ENCODE measurements at regions not wholly inside any gene's neighbourhood (a gene's known extent, or its start where the extent isn't known, plus 50 kb on each side); places are given as distances from the start of the nearest gene placed in this dataset.

DNA sequence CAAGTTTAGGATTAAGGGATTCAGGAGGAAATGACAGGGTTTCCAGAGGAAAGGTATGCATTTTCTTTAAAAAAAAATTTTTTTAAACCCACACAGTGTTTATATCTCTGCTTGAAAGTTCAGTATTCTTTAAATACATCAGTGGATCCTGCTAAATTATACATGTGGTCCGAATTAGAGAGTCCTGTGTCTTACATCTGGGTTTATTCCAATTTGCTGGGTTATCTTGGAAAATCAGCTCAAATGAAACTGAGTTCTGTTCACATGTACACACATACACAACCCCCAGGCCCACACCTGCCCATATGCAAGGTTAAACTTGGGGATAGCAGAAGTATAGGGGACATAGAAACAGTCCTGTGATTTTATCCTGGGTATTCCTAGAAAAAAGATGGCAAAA lies 493.7 kb downstream of the ZNF608 start:
- no peak for DNase-seq

DNA sequence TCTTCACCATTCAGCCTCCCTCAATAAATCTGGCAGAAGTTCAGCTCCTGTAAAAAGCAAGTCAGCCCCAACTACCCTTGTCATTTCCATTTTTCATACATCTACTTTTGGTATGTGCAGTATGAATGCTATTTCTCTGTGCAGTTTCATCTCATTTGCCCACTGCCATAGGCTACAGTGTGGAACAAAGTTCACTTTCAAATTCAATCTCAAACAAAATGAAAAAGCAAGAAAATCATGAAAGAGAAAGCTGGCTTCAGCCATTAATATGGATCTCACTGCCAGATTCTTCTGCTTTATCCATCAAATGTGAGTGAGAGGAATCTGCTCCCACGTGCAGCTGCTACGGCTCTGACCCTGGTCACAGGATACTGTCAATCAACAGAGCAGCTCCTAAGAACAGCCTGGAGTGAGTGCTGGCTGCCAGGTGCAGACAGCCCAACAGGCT lies 494.2 kb downstream of the ZNF608 start:
- DNase-seq, result no peak

DNA sequence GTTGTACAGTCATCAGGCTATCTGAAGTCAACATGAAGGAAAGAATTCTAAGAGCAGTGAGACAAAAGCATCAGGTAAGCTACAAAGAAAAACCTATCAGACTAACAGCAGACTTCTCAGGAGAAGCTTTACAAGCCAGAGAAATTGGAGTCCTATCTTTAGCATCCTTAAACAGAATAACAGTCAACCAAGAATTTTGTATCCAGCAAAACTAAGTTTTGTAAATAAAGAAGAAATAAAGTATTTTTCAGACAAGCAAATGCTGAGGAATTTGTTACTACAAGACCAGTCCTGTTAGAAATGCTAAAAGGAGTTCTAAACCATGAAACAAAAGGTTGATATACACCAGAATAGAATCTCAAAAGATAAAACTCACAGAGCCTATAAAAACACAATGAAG lies 501.2 kb downstream of the ZNF608 start:
- no peak for DNase-seq

- no peak for DNase-seq
Observed at GRCh38 chr5:124240732-124241131, 505.7 kb downstream of the ZNF608 start.

DNA sequence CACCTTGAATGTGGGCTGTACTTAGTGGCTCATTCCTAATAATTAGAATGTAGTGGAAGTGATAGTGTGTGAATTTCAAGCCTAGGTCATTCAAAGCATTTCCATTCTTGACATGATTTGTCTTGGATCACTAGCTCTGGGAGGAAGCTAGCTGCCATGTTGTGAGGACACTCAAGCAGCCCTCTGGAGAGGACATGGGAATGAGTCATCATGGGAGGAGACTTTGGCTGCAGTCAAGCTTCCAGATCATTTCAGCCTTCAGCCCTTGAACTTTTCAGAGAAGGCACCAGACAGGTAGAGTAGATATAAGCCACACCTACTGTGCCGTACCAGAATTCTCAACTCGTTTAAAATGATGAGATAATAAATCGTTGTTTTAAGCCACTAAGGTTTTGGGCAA lies 506.9 kb downstream of the ZNF608 start:
- no peak for DNase-seq

DNA sequence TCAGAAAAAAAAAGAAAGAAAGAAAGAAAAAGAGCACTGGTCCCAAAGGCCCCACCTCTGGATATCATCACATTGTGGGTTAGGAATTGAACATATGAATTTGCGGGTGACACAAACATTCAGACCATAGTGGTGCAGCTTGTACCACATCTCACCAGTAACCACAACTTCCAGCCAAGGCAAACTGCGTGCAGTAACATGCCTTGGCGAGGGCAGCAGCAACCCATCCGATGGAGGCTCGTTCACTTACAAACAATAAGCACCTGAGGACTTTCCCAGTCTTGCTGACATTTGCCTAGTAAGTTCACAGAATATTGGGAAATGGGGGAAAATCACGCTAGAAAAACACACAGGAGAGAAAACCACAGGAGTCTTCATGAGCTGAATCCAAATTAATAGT lies 508.1 kb downstream of the ZNF608 start:
- no peak for DNase-seq

DNA sequence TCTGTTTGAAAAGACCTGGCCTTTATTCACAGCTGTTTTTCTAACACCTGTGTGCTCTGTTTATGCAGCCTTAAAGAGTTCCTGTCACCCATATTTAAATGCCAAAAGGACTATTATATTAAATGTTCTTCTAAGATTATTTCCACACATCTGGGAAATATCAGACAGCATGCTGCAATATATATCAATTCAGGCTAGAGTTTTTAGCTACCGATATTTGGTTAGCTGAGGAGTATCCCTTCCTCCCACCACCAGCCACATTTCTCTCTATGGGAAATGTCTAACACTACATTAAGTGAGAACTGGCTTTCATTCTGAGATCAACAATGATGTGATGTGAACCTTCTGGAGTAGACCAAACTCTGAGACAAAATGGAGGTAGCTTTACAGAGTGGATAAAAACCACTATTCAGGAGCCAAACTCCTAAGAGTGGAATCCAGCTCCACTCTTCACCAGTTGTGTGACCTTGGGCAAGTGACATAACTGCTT lies 509.2 kb downstream of the ZNF608 start:
- DNase-seq, result no peak

GRCh38 chr5:124236361-124237205 lies 509.9 kb downstream of the ZNF608 start:
- DNase-seq, result no peak

GRCh38 chr5:124235576-124235975 lies 510.9 kb downstream of the ZNF608 start:
- DNase-seq, result no peak

GRCh38 chr5:124234770-124235562 lies 511.5 kb downstream of the ZNF608 start:
- DNase-seq, result no peak

DNA sequence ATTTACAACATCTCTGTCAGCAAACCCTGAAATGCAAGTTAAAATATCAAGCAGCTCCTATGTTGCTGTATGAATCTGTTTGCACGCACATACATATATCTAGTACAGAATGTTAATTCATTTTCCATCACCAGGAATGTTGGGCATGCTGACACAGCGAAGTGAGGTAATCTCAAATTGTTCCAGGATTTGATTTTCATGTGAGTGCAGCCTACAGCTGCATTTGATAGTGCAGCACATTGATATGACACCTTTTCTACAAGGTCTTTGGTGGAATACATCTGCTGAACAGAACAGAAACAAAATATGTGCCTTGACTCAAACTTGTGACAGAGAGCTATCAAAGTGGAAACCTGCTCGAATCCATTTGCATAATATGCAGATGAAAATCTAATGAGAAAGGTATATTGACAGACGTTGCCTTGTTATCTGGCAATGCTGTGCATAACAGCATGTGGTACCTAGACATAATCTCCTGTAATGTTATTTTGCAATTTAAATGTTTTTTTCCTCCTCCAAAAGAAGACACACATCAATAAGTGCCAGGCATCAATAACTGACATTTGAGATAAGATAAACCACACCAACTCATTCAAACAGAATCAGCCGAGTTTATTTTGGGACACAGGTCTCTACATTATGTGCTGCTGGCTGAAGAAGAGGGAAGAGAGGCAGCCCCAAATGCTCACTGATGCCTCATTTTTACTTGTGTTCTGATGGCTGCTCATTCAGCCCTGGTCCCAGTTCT lies 512.2 kb downstream of the ZNF608 start:
- DNase-seq, result no peak

DNA sequence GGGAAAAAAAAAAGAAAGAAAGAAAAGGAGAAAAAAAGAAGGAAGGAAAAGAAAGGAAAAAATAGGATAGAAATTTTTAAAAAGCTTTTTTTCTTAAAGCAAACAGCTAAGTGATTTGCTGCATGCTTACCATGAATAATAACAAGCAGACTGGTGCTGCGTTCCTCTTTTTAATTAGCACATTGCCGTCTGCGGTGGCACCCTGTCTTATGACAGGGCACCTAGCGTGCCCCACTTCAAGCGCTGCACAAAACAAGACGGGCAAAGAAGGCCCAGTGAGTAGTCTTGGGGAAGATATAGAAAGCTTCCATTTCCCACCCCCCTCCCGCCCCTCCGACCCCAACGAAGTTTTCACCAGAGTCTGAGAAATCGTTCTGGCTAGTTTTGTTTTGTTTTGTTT lies 513.9 kb downstream of the ZNF608 start:
- DNase-seq, result no peak

GRCh38 chr5:124231802-124232201 lies 514.6 kb downstream of the ZNF608 start:
- no peak for DNase-seq

GRCh38 chr5:124231230-124231629 lies 515.2 kb downstream of the ZNF608 start:
- DNase-seq, result no peak

DNA sequence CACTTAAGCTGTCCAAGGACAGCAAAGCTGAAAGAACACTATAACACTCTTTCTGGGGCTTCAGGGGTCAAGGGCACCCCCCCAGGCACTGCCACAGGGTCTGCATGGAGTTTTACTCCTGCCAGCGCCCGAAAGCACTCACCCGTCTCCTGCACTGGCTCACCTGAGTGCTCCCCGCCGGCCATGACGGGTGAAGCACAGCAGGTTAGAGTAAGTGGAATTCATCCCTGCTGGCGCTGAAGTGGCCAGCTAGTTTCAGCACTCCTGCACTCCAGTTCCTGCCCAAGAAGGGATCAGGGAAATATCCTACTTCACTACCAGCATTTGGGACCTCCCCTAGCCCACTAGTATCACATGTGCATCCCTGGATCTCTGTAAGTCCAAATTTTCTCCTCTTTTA lies 516.0 kb downstream of the ZNF608 start:
- no peak for DNase-seq

- DNase-seq, result no peak
Observed at GRCh38 chr5:124229352-124229751, 517.1 kb downstream of the ZNF608 start.

DNA sequence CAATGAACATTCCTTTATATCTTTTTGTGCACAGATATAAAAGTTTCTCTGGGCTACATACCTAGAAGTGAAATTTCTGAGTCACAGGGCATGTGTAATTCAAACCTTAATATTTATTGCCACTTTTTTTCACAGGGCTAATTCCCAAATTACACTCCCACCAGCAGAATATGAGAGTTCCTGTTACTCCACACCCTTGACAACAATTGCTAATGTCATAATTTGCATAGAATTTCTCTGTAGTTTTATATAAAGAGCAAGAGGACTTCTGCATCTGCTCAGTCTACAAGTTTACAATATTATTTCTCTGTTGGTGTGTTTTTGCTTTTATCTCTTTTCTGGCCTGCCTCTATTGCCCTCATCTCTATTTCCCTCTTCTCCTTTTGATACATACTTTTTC lies 518.5 kb downstream of the ZNF608 start:
- no peak for DNase-seq

DNA sequence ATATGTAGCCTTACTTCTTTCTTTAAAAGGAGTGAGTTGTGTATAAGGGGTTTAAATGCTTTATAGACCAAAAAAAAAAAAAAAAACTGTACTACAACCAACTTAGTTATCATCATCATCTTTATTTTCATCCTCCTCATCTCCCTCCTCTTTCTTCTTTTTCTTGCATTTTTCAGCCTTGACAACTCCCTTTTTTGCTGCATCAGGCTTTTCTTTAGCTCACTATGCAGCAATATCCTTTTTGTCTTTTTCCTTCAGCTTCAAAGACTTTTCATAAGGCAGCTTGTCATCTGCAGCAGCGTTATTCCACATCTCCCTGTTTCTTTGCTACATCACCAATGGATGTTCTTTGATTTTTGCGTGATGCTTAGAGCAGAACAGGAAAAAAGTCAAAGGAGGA lies 526.0 kb downstream of the ZNF608 start:
- no peak for DNase-seq

DNA sequence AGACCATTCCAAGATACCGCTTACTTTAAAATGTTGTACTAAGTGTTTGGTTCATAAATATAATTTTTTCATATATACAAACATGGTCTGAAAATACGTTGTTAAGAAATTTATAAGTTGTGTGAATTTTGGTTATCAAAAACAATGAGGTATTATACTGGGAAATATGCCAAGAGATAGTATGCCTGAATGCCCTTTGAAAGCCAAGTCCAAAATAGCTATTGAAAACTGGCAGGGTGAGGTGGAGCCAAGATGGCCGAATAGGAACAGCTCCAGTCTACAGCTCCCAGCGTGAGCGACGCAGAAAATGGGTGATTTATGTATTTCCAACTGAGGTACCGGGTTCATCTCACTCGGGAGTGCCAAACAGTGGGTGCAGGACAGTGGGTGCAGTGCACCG lies 533.5 kb downstream of the ZNF608 start:
- no peak for DNase-seq

DNA sequence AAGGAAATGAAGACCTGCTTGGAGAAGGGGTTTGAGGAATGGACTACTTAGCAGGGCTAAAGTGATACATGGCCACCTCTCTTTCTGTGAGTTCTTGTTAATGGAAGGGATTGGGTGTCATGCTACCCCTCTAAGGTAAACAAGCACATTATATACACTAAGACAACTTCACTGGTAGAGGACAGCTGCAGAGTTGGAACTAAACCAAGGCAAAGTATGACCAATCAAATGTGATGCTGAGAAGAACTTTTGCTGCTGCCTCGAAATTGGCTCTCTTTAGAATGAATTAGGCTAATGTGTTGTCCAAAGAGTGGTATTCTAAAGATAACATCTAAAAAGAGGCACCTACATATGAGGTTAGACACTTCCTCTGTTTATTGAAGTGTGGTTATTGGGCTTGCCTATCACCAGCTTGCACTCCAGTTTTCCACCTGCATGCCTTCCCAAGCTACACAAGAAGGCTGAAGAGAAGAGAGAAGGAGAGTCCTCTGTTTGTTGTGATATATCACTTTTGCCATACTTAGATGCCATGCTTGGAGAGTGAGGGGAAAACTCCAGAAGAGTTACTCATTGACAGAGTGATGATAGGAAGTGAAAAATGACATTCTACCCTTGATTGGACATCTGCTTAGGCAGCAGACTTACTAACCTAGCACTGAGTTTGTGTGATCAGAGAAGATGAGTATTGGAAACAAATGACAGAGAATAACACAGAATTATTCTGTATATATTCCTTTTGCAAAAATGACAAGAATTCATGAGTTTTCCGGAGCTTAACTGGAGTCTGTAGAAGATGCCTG lies 536.1 kb downstream of the ZNF608 start:
- DNase-seq, result no peak

DNA sequence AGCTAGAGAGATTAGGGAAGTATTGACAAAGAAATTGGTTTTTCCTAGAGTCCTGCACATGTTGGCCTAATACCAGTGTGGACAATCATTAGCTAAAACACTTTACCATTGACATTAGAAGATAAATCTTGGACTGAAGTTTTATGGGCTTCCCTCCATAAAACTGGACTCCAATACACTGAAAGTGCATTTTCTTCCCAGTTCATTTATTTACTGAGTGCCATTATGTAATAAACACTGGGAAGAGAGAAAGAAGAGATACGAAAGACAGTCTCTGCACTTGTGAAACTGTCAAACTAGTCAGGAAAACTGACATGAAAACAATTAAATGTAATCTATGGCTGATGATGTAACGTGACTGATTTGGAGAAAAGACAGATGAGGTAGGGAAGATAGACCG lies 539.3 kb downstream of the ZNF608 start:
- DNase-seq, result no peak

DNA sequence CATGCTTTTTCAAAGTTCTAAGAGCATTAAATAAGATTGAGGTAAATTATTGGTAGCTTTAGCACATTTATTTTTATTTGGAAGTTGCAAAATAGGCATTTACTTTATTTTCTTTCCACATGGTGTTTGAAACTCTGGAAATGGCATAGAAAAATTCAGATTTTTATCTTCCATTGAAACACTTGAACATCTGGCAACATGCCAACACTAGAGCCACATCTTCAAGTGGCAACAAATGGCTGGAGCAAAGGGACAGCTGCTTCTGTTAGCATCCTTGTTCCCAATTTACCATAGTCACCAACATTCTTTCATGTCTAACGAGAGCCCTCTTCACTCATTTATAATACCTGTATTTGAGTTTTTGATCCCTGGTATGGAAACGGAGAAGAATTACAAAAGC lies 539.9 kb downstream of the ZNF608 start:
- DNase-seq, result no peak

DNA sequence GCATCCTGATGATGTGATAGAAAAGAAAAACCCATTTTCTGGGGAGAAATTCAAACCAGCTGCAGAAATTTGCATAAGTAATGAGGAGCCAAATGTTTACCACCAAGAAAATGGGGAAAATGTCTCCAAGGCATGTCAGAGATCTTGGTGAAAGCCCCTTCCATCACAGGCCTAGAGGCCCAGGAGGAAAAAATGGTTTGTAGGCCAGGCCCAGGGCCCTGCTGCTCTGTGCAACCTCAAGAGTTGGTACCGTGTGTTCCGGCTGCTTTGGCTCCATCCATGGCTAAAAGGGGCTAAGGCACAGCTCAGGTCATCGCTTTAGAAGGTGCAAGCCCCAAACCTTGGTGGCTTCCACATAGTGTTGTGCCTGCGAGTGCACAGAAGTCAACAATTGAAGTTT lies 543.1 kb downstream of the ZNF608 start:
- DNase-seq, result no peak
